ENCODE measurements at regions not wholly inside any gene's neighbourhood (a gene's known extent, or its start where the extent isn't known, plus 50 kb on each side); places are given as distances from the start of the nearest gene placed in this dataset.

GRCh38 chr2:122179492-122180165 is 424.2 kb downstream of the TSN start:
- TF ChIP-seq RB1 (IDR thresholded peaks at IDR 0.05; ENCODE audit: low read depth), result no peak
- no peak for TF ChIP-seq E4F1 (CRISPR knock-in tag; IDR thresholded peaks at IDR 0.05; ENCODE audit: borderline replicate concordance)
- TF ChIP-seq PHTF2 (CRISPR knock-in tag; IDR thresholded peaks at IDR 0.05), result no peak
- TF ChIP-seq STAT5B (CRISPR knock-in tag; IDR thresholded peaks at IDR 0.05), result no peak
- no peak for TF ChIP-seq GABPB2 (CRISPR knock-in tag; conservative IDR thresholded peaks at IDR 0.05)
- no peak for TF ChIP-seq SMAD1 (IDR thresholded peaks at IDR 0.05; ENCODE audit: low read depth, low read length, partially characterized antibody)
- no peak for TF ChIP-seq CTCF (IDR thresholded peaks at IDR 0.05 in 2 of 3, conservative IDR thresholded peaks at IDR 0.05 in 1 of 3; ENCODE audit: insufficient read depth in 2 of 3, low read depth in 1 of 3, low read length in 3 of 3)
- TF ChIP-seq EZH2 (IDR thresholded peaks at IDR 0.05; ENCODE audit: borderline replicate concordance, low read depth, low read length), result no peak
